ENCODE measurements at regions not wholly inside any gene's neighbourhood (a gene's known extent, or its start where the extent isn't known, plus 50 kb on each side); places are given as distances from the start of the nearest gene placed in this dataset.

DNA sequence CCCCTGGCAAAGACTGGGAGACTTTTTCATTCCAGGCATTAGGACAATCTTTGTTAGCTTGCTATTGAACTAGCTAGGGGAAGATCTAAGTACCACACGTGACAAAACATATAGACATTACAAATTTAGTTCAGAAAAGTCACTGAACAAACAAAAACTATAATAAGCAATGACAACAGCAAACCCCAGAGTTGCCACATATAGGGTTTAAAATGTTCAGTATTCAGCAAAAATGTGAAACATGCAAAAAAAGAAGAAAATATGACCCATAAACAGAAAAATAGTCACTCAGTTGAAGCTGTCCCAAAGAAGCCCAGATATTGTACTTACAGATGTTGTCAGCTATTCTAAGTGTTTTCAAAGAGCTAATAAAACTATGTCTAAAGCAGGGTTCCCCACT lies 431.1 kb upstream of the CDH2 start:
- Histone ChIP-seq H3K27ac (ENCODE audit: low read depth, low read length) (no peak overlapping the region), H3K4ac (replicated peaks; ENCODE audit: insufficient read length, low read depth, low read length) (no peak overlapping the region), H3K18ac (ENCODE audit: extremely low read depth, low read length) (no peak overlapping the region), H3K79me2 (ENCODE audit: control insufficient read depth in 1 of 2, insufficient read depth in 2 of 2, low read length in 2 of 2) (no peaks in the 10 kb centered on the region), H2BK15ac (ENCODE audit: low read length) (no peak overlapping the region), H4K20me1 (replicated peaks in 1 of 2; ENCODE audit: control insufficient read depth in 1 of 2, insufficient read depth in 2 of 2, low read length in 2 of 2) (no peaks in the 10 kb centered on the region), H3K4me2 (ENCODE audit: insufficient read depth in 1 of 2, low read depth in 2 of 2, low read length in 2 of 2) (no peak overlapping the region), H4K91ac (replicated peaks; ENCODE audit: insufficient read length, low read length) (no peak overlapping the region), H2BK20ac (ENCODE audit: low read length) (no peak overlapping the region), H2BK5ac (ENCODE audit: low read depth, low read length) (no peak overlapping the region), H3K9ac (replicated peaks in 1 of 4; ENCODE audit: extremely low read depth in 1 of 4, low read depth in 3 of 4, low read length in 3 of 4) (no peak overlapping the region), H3K14ac (ENCODE audit: insufficient read length) (no peak overlapping the region), H3K27me3 (replicated peaks in 1 of 4; ENCODE audit: control insufficient read depth in 3 of 4, extremely low read depth in 1 of 4, insufficient read depth in 3 of 4, low read length in 3 of 4) (no peaks in the 10 kb centered on the region), H2BK12ac (ENCODE audit: low read depth, low read length) (no peak overlapping the region), H3K56ac (replicated peaks; ENCODE audit: insufficient read length, low read depth, low read length) (no peak overlapping the region), H3K23me2 (ENCODE audit: low read depth, low read length) (no peaks in the 10 kb centered on the region), H2BK120ac (replicated peaks; ENCODE audit: low read depth, low read length) (no peak overlapping the region), H3K4me1 (replicated peaks in 1 of 4; ENCODE audit: control insufficient read depth in 3 of 4, insufficient read depth in 4 of 4, low read length in 3 of 4) (no peaks in the 10 kb centered on the region), H3K9me3 (ENCODE audit: insufficient read depth in 2 of 2, low read depth in 1 of 2, low read length in 1 of 2) (no peaks in the 10 kb centered on the region), H2AFZ (ENCODE audit: low read length) (no peak overlapping the region), H3K4me3 (ENCODE audit: extremely low read depth in 1 of 4, insufficient read depth in 2 of 4, low read depth in 3 of 4, low read length in 4 of 4) (no peak overlapping the region), H3K79me1 (ENCODE audit: low read depth, low read length) (no peaks in the 10 kb centered on the region), H3K36me3 (ENCODE audit: control insufficient read depth in 2 of 4, insufficient read depth in 4 of 4, low read length in 3 of 4) (no peaks in the 10 kb centered on the region), H3K23ac (ENCODE audit: insufficient read length) (no peak overlapping the region), H2AK5ac (ENCODE audit: low read depth, low read length) (no peak overlapping the region), H4K5ac (ENCODE audit: insufficient read length, low read depth, low read length) (no peak overlapping the region), H4K8ac (ENCODE audit: extremely low read depth, insufficient read depth, low read length) (no peak overlapping the region)
- POLR2A ChIA-PET (ENCODE audit: partially characterized antibody) = no interaction called here
- TF ChIP-seq USF2 (IDR thresholded peaks at IDR 0.05; ENCODE audit: low read length) = no peak
- TF ChIP-seq, protein P1, sequence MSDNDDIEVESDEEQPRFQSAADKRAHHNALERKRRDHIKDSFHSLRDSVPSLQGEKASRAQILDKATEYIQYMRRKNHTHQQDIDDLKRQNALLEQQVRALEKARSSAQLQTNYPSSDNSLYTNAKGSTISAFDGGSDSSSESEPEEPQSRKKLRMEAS (IDR thresholded peaks at IDR 0.05) = no peak
- WGBS, 2 experiments (ENCODE audit: extremely low coverage in 1 of 2, insufficient coverage in 1 of 2, insufficient read length in 1 of 2, insufficient replicate concordance in 2 of 2, low coverage in 1 of 2, low lambda C conversion rate in 2 of 2, missing lambda C conversion rate in 1 of 2) = 53% methylated on average over 1 of the region's 1 CpG; no CpG with 5 or more reads in 1 of the 2 experiments
- FAIRE-seq = no peak
- CTCF ChIA-PET (ENCODE audit: partially characterized antibody) = interaction anchor here (0.6 kb wide), 1 partner anchor 147 kb away, joined by 4 read pairs; no protein-coding TSS in a partner anchor
- no peak for DNase-seq (ENCODE audit: low read depth in 1 of 2, low spot score in 2 of 2)
